ENCODE measurements at regions not wholly inside any gene's neighbourhood (a gene's known extent, or its start where the extent isn't known, plus 50 kb on each side); places are given as distances from the start of the nearest gene placed in this dataset.

DNA sequence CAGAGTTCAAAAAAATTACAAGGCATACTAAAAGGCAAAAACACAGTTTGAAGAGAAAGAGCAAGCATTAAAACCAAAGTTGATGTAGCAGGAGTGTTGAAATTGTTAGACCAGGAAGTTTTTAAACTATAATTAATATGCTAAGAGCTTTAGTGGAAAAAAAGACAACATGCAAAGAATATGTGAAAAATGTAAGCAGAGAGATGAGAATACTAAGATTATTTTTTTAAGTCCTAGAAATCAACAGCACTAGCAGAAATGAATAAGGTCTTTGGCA lies 192.6 kb downstream of the ERMARD start:
- no peak for TF ChIP-seq CTCF (conservative IDR thresholded peaks at IDR 0.05; ENCODE audit: low read depth in 2 of 2)
- no peak for TF ChIP-seq EZH2 (IDR thresholded peaks at IDR 0.05; ENCODE audit: low read depth, unreplicated experiment)
- no peak for TF ChIP-seq POLR2AphosphoS5 (IDR thresholded peaks at IDR 0.05; ENCODE audit: low read depth)
- TF ChIP-seq REST (IDR thresholded peaks at IDR 0.05; ENCODE audit: unreplicated experiment) = no peak
- TF ChIP-seq EZH2phosphoT487 (IDR thresholded peaks at IDR 0.05; ENCODE audit: unreplicated experiment) = no peak
- TF ChIP-seq, protein P1, sequence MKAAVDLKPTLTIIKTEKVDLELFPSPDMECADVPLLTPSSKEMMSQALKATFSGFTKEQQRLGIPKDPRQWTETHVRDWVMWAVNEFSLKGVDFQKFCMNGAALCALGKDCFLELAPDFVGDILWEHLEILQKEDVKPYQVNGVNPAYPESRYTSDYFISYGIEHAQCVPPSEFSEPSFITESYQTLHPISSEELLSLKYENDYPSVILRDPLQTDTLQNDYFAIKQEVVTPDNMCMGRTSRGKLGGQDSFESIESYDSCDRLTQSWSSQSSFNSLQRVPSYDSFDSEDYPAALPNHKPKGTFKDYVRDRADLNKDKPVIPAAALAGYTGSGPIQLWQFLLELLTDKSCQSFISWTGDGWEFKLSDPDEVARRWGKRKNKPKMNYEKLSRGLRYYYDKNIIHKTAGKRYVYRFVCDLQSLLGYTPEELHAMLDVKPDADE (IDR thresholded peaks at IDR 0.05) = no peak
- TF ChIP-seq NANOG (IDR thresholded peaks at IDR 0.05; ENCODE audit: borderline replicate concordance) = no peak
- no peak for TF ChIP-seq STAT1 (IDR thresholded peaks at IDR 0.05; ENCODE audit: unreplicated experiment)

All from GM23338 (cell line).